GM21717 (cell line): ENCODE measurements at regions not wholly inside any gene's neighbourhood (a gene's known extent, or its start where the extent isn't known, plus 50 kb on each side); places are given as distances from the start of the nearest gene placed in this dataset.
"Not testable (repeated sequence)": the region's sequence is repeated elsewhere in the genome, so short reads cannot be mapped to it uniquely, and the experiment has no call there.

Experiments
- ATAC-seq: cut with Tn5 transposase; IDR thresholded peaks from one replicate; pipeline ENCODE4 v1.9.1; 2021; ENCODE audit warnings: mild to moderate bottlenecking, moderate library complexity; ENCODE audit not compliant: unreplicated experiment

GRCh38 chr4:169342906-169343564 lies 72.3 kb upstream of the SH3RF1 start:
- no peak for ATAC-seq

GRCh38 chr4:169342159-169342860 lies 71.6 kb upstream of the SH3RF1 start:
- ATAC-seq, result no peak

GRCh38 chr4:169341490-169341889 lies 70.7 kb upstream of the SH3RF1 start:
- peak; percentile 91 for ATAC-seq

- ATAC-seq, result no peak
Observed at GRCh38 chr4:169340834-169341233, 70.1 kb upstream of the SH3RF1 start.

GRCh38 chr4:169338241-169338640 lies 67.5 kb upstream of the SH3RF1 start:
- no peak for ATAC-seq

DNA sequence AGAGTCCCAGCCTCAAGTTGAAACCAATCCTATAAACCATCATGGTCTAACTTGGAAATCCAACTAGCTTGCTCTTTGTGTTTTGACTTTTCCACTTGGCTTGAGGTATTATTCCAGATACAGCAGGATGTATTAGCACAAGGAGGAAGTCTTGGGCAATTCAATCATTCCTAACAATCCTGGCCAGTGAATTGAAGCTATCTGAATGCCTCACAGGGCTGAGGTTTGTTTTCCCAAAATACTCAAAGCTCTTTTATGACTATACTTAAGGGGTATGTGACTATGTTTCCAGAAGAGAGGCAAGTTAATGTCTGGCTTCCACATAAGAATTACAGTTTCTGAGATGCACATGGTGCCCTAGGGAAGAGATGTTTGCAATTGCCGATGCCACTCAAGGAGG lies 66.8 kb upstream of the SH3RF1 start:
- no peak for ATAC-seq

DNA sequence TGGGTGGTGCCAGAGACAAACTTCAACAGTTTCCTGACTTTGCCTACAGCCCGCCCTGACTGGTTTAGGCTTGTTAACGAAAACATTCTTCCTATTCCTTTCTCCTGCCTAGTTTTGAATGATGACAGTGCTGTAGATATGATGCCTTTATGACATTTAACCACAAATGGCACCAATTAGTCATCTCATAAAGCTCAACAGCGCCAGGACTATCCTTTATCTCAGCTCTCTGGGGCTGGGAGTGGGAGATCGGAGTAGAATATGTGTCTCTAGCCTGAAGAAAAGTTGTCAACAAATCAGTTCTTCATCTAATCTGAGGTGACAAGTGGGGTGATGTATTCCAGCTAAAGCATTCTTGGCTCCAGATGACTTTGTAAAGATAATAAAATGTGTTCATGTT lies 64.6 kb upstream of the SH3RF1 start:
- no peak for ATAC-seq

- no peak for ATAC-seq
Observed at GRCh38 chr4:169334335-169334734, 63.6 kb upstream of the SH3RF1 start.

DNA sequence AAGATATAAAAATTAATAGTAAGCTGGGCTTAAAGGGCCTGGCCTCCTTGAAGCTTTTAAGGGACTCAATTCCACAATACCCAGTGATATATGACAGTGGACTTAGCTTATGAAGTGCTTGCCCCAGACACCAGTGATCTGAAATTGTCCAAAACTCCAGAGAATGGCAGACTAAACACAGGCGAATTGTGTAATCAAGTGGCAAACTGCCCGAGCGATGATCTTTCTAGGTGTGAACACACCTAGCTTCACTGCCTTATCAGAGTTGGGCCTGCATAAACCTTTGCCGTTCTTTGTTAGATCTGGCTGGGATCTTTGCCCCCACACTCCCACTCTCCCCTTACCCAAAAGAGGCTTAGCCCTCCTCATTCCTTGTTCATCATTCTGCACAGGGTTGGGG lies 62.5 kb upstream of the SH3RF1 start:
- no peak for ATAC-seq

- ATAC-seq, result no peak
Observed at GRCh38 chr4:169332583-169332982, 61.8 kb upstream of the SH3RF1 start.

- ATAC-seq, result no peak
Observed at GRCh38 chr4:169330811-169331210, 60.1 kb upstream of the SH3RF1 start.

DNA sequence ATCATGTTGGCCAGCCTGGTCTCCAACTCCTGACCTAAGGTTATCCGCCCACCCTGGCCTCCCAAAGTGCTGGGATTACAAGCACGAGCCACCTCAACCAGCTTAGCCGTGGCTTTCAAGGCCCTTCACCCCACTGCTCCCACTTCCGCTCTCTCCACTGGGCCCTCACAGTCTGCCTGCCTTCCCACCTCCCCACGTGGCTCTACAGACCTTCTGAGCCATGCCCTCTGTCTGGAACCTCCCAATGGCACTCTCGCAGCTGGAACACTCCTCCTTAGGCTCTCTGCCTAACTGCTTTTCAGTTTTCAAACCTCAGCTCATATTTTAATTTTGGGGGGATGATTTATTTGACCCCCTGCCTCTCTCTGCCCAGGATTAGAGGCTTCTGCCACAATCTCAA lies 59.3 kb upstream of the SH3RF1 start:
- ATAC-seq, result no peak

GRCh38 chr4:169327951-169328350 lies 57.2 kb upstream of the SH3RF1 start:
- ATAC-seq, result no peak

DNA sequence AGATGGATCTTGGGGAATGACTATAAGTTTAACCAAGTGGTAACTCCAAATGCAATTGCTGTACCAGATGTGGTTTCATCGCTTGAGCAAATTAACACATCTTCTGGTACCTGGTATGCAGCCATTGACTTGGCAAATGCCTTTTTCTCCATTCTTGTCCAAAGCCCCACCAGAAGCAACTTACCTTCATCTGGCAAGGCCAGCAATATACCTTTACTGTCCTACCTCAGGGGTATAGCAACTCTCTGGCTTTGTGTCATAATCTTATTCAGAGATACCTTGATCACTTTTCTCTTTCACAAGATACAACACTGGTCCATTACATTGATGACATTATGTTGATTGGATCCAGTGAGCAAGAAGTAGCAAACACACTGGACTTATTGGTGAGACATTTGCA lies 53.2 kb upstream of the SH3RF1 start:
- not testable (repeated sequence) for ATAC-seq

DNA sequence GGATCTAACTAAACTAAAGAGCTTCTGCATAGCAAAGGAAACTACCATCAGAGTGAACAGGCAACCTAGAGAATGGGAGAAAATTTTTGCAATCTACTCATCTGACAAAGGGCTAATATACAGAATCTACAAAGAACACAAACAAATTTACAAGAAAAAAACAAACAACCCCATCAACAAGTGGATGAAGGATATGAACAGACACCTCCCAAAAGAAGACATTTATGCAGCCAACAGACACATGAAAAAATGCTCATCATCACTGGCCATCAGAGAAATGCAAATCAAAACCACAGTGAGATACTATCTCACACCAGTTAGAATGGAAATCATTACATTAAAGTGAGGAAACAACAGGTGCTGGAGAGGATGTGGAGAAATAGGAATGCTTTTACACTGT lies 52.1 kb upstream of the SH3RF1 start:
- ATAC-seq, result not testable (repeated sequence)
